ENCODE measurements at regions not wholly inside any gene's neighbourhood (a gene's known extent, or its start where the extent isn't known, plus 50 kb on each side); places are given as distances from the start of the nearest gene placed in this dataset.

- Mint-ChIP-seq H3K27ac (no peak overlapping the region), H3K9me3 (no peaks in the 10 kb centered on the region)
Observed at GRCh38 chr12:115749071-115749841, 528.2 kb downstream of the MED13L start.

GRCh38 chr12:115740586-115741155 lies 536.8 kb downstream of the MED13L start:
- Mint-ChIP-seq H3K27ac (no peak overlapping the region), H3K4me3 (no peak overlapping the region), H3K36me3 (no peaks in the 10 kb centered on the region), H3K9me3 (no peaks in the 10 kb centered on the region), H3K27me3 (ENCODE audit: insufficient read depth, low read depth) (peaks cover 2% of the 10 kb centered on the region), H3K4me1 (no peaks in the 10 kb centered on the region)
- Histone ChIP-seq H3K4me1 (peaks cover 3% of the 10 kb centered on the region), H4K20me1 (ENCODE audit: low read depth) (no peaks in the 10 kb centered on the region), H3K27ac (no peak overlapping the region), H3K4me3 (no peak overlapping the region), H3K27me3 (no peaks in the 10 kb centered on the region), H3K79me2 (ENCODE audit: low read depth) (no peaks in the 10 kb centered on the region), H3K36me3 (no peaks in the 10 kb centered on the region), H2AFZ (replicated peaks) (no peak overlapping the region), H3K4me2 (no peak overlapping the region), H3K9ac (no peak overlapping the region), H3F3A (ENCODE audit: low read depth) (no peaks in the 10 kb centered on the region), H3K9me3 (ENCODE audit: low read depth) (no peaks in the 10 kb centered on the region)
- no peak for DNase-seq (ENCODE audit: low spot score)
- TF ChIP-seq EZH2 (IDR thresholded peaks at IDR 0.05) (no peak), EZH2phosphoT487 (IDR thresholded peaks at IDR 0.05) (no peak), CTCF (IDR thresholded peaks at IDR 0.05) (no peak)

More at GRCh38 chr12:115749071-115749841, 528.2 kb downstream of the MED13L start:
- Histone ChIP-seq H3K27me3 (no peaks in the 10 kb centered on the region), H3K9me3 (ENCODE audit: low read depth) (no peaks in the 10 kb centered on the region), H3K9ac (no peak overlapping the region), H3K4me3 (no peak overlapping the region), H3K4me2 (no peak overlapping the region), H3K79me2 (ENCODE audit: low read depth) (no peaks in the 10 kb centered on the region), H3F3A (ENCODE audit: low read depth) (no peaks in the 10 kb centered on the region), H2AFZ (replicated peaks) (no peak overlapping the region), H3K36me3 (no peaks in the 10 kb centered on the region), H4K20me1 (ENCODE audit: low read depth) (no peaks in the 10 kb centered on the region), H3K27ac (no peak overlapping the region), H3K4me1 (no peaks in the 10 kb centered on the region)
- TF ChIP-seq EZH2 (IDR thresholded peaks at IDR 0.05) (no peak), EZH2phosphoT487 (IDR thresholded peaks at IDR 0.05) (no peak), CTCF (IDR thresholded peaks at IDR 0.05) (no peak)
- H3K27me3 Mint-ChIP-seq (ENCODE audit: insufficient read depth, low read depth) = peaks cover 2% of the 10 kb centered on the region
- H3K4me1 Mint-ChIP-seq = peaks cover 2% of the 10 kb centered on the region
- no peak overlapping the region for H3K4me3 Mint-ChIP-seq
- no peak for DNase-seq (ENCODE audit: low spot score)
- no peaks in the 10 kb centered on the region for H3K36me3 Mint-ChIP-seq

GRCh38 chr12:115737895-115738294 lies 539.6 kb downstream of the MED13L start:
- Mint-ChIP-seq H3K27me3 (ENCODE audit: insufficient read depth, low read depth) (peaks cover 2% of the 10 kb centered on the region), H3K9me3 (no peaks in the 10 kb centered on the region)
- TF ChIP-seq EZH2 (IDR thresholded peaks at IDR 0.05) (no peak), EZH2phosphoT487 (IDR thresholded peaks at IDR 0.05) (no peak), CTCF (IDR thresholded peaks at IDR 0.05) (no peak)

More at GRCh38 chr12:115737895-115738294, 539.6 kb downstream of the MED13L start:
- Histone ChIP-seq H3F3A (ENCODE audit: low read depth) (no peaks in the 10 kb centered on the region), H3K4me2 (no peak overlapping the region), H4K20me1 (ENCODE audit: low read depth) (no peaks in the 10 kb centered on the region), H3K79me2 (ENCODE audit: low read depth) (no peaks in the 10 kb centered on the region), H3K9ac (no peak overlapping the region), H3K36me3 (no peaks in the 10 kb centered on the region), H3K9me3 (ENCODE audit: low read depth) (no peaks in the 10 kb centered on the region), H2AFZ (replicated peaks) (no peak overlapping the region), H3K4me3 (no peak overlapping the region), H3K27me3 (no peaks in the 10 kb centered on the region), H3K27ac (no peak overlapping the region), H3K4me1 (peaks cover 3% of the 10 kb centered on the region)
- DNase-seq (ENCODE audit: low spot score) = no peak
- H3K27ac Mint-ChIP-seq = no peak overlapping the region
- H3K36me3 Mint-ChIP-seq = no peaks in the 10 kb centered on the region
- no peaks in the 10 kb centered on the region for H3K4me1 Mint-ChIP-seq
- H3K4me3 Mint-ChIP-seq = no peak overlapping the region
